DOHH2 (cell line): ENCODE measurements at regions not wholly inside any gene's neighbourhood (a gene's known extent, or its start where the extent isn't known, plus 50 kb on each side); places are given as distances from the start of the nearest gene placed in this dataset.

Experiments used
- EZH2phosphoT487 ChIP-seq: fragments of 200-600 bp; sonication (generic); IDR thresholded peaks from 2 replicates; pipeline ENCODE4 v1.6.1; 2017; ENCODE audit warnings: borderline replicate concordance, mild to moderate bottlenecking, antibody characterized with exemption, low read length, moderate library complexity, mixed read lengths
- TF ChIP-seq, protein P1 (sequence below): fragments of 200-600 bp; sonication (generic); IDR thresholded peaks from one replicate; pipeline ENCODE4 v1.5.1; 2014; ENCODE audit warnings: antibody characterized with exemption, mild to moderate bottlenecking, low read depth, low read length; ENCODE audit not compliant: poor library complexity, severe bottlenecking

DNA sequence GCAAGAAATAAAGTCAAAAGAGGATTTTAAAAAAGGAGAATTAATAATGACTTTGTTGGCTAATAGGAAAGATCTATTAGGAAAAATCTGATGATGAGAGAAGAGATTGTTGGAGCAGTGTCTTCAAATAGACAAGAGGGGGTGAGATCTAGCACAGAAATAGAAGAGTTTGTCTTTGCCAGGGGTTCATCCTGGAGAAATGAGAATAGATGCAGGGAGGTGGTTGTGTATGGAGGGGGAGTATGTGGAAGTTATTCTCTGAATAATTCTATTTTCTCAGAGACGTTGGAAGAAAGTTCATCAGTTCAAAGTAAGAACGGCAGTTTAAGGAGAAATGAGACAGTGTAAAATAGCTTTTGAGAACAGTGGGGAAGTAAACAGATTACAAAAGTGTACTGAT is 161.3 kb downstream of the TM2D1 start:
- TF ChIP-seq, protein P1, sequence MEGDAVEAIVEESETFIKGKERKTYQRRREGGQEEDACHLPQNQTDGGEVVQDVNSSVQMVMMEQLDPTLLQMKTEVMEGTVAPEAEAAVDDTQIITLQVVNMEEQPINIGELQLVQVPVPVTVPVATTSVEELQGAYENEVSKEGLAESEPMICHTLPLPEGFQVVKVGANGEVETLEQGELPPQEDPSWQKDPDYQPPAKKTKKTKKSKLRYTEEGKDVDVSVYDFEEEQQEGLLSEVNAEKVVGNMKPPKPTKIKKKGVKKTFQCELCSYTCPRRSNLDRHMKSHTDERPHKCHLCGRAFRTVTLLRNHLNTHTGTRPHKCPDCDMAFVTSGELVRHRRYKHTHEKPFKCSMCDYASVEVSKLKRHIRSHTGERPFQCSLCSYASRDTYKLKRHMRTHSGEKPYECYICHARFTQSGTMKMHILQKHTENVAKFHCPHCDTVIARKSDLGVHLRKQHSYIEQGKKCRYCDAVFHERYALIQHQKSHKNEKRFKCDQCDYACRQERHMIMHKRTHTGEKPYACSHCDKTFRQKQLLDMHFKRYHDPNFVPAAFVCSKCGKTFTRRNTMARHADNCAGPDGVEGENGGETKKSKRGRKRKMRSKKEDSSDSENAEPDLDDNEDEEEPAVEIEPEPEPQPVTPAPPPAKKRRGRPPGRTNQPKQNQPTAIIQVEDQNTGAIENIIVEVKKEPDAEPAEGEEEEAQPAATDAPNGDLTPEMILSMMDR: no peak
- TF ChIP-seq EZH2phosphoT487: no peak
